Thoracic aorta (tissue), 2 donors: ENCODE measurements at regions not wholly inside any gene's neighbourhood (a gene's known extent, or its start where the extent isn't known, plus 50 kb on each side); places are given as distances from the start of the nearest gene placed in this dataset.

Experiments
- ATAC-seq: fragments of 150-250 bp; one replicate; pipeline ENCODE4 v1.8.0; 2017; ENCODE audit warnings: low read depth; ENCODE audit not compliant: insufficient number of reproducible peaks, low FRiP score
- DNase-seq: peaks from one replicate; pipeline ENCODE4 v3.0.0-alpha.2; 2020; ENCODE audit warnings: low spot score
- H3K27ac ChIP-seq, 2 donors: fragments of 200-600 bp; sonication (generic); 1 replicate in 1 of 2; 2 replicates in 1 of 2; pipeline ENCODE4 v1.5.1; 2016; ENCODE audit warnings: mild to moderate bottlenecking in 2 of 2, moderate library complexity in 2 of 2
- H3K27me3 ChIP-seq: fragments of 200-600 bp; sonication (generic); replicated peaks from 2 replicates; pipeline ENCODE4 v1.6.0; 2016; ENCODE audit warnings: mild to moderate bottlenecking; ENCODE audit not compliant: insufficient read depth
- H3K36me3 ChIP-seq: fragments of 200-600 bp; sonication (generic); one replicate; pipeline ENCODE4 v1.5.1; 2016
- H3K4me1 ChIP-seq, 2 donors: fragments of 200-600 bp; sonication (generic); 1 replicate in 1 of 2; 2 replicates in 1 of 2; pipeline versions ENCODE4 v1.5.1 to v1.6.0; 2016; ENCODE audit warnings: low read depth in 2 of 2, mild to moderate bottlenecking in 1 of 2; ENCODE audit not compliant: control insufficient read depth in 1 of 2
- H3K4me3 ChIP-seq: fragments of 200-600 bp; sonication (generic); 2 replicates; pipeline ENCODE4 v1.5.1; 2016; ENCODE audit warnings: mild to moderate bottlenecking
- H3K9me3 ChIP-seq: fragments of 200-600 bp; sonication (generic); 2 replicates; pipeline ENCODE4 v1.5.1; 2016
- TF ChIP-seq, protein P1 (sequence below): fragments of 200-600 bp; sonication (generic); IDR thresholded peaks from one replicate; pipeline ENCODE4 v1.5.1; 2019; ENCODE audit warnings: antibody characterized with exemption

DNA sequence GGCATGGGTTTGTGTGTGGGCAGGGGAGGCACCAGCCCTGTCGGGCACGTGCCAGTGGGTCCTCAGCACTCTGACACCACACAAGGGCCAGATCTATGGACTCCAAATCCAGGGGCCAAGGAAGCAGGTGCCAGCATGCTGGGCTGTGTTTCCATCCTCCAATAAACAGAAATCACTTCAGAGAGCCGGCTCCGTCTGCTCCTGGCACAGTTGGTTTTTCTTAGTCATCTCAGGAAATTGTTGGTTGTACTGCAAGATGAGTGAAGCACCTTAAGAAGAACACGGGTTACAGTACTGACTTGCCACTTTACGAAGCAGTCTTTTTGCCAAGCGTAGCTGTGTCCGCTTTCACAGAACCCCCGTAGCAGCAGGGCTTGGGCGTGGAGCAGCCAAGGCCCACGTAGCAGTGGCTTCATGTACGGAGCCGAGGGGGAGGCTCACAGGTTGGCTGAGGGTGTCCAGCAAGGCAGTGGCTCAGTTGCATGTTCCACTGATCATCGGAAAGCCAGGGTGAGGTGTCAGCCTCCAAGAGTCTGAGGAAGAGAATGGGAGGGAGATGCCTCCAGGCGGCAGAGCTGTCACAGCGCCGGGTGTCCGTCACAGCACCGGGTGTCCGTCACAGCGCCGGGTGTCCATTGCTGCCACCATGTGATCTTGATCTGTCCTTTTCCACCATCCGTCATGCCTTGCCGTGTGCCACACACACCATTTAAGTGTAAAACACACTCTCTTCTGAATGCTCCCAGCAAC, 314.9 kb downstream of the CTTN start:
- H3K4me1 ChIP-seq, result no peaks in the 10 kb centered on the region
- H3K9me3 ChIP-seq, result no peaks in the 10 kb centered on the region
- H3K36me3 ChIP-seq, result no peaks in the 10 kb centered on the region
- no peaks in the 10 kb centered on the region for H3K27me3 ChIP-seq
- no peak overlapping the region for H3K27ac ChIP-seq
- DNase-seq (no peak), ATAC-seq (no peak)
- TF ChIP-seq, protein P1, sequence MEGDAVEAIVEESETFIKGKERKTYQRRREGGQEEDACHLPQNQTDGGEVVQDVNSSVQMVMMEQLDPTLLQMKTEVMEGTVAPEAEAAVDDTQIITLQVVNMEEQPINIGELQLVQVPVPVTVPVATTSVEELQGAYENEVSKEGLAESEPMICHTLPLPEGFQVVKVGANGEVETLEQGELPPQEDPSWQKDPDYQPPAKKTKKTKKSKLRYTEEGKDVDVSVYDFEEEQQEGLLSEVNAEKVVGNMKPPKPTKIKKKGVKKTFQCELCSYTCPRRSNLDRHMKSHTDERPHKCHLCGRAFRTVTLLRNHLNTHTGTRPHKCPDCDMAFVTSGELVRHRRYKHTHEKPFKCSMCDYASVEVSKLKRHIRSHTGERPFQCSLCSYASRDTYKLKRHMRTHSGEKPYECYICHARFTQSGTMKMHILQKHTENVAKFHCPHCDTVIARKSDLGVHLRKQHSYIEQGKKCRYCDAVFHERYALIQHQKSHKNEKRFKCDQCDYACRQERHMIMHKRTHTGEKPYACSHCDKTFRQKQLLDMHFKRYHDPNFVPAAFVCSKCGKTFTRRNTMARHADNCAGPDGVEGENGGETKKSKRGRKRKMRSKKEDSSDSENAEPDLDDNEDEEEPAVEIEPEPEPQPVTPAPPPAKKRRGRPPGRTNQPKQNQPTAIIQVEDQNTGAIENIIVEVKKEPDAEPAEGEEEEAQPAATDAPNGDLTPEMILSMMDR, result no peak
- no peak overlapping the region for H3K4me3 ChIP-seq

DNA sequence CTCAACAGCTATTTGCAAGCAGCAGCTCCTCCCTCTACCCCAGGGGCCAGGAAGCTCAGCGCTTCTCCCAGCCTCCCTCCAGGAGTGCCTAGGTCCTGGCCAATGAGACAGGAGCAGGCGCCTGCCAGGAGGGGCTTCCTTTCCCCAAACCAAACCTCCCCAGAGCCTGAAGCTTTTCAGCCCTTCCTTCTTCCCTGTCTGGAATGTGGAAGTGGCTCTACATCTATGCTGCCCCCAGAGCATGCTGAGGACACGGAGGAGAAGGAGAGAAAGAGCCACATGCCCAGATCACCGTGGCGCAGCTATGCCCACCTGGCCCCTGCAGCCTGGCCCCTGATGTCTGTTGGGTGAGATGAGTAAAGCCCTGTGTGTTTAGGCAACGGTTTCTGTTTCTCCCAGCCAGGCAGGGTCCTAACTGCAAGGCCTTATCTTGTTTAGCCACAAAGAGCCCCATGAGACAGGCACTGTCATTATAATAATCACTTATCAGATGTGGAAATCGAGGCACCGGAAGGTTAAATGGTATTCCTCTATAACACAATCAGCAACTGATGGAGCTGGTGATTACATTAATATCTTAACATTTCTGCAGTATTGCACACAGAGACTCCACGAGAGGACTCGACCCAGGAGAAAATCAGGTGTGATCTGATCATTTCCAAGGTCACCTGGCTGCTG, 315.8 kb downstream of the CTTN start:
- no peak for DNase-seq

DNA sequence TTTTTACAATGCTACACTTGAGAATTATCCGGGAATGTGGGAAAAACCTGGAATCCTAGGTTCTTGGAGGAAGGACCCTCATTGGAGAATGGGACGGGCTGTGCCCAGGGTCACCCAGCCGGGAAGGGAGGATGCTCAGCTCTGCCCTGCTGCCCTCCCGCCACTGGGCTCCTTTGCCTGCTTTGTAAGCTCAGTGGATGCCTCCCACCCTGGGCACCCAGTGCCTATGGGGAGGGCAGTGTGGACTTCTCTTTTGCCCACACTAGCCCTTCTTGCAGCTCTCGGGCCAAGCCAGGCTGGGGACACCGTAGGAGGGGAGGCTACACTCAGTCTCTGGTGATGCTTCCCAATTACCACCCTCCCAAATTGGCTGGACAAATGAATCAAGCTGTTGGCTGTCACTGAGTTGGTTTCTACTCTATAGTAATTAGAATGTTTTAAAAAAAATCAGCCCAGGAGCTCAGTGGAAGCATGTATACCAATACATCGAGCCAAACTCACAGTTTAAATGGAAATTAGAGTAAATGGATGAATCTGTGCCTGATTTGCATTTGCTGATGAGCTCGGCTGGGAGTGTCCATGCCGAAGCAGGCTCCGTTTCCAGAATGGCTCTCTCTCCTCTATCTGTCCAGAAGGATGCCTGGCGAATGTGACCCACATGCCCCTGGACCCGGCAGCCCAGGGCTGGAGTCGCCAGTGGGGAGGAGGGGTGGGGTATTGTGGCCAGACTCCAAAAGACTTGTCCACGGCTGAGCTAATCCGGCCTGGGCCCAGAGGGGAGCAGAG, 317.0 kb downstream of the CTTN start:
- no peaks in the 10 kb centered on the region for H3K27me3 ChIP-seq
- H3K4me1 ChIP-seq, result no peaks in the 10 kb centered on the region
- no peak for DNase-seq
- H3K4me3 ChIP-seq, result no peak overlapping the region
- H3K9me3 ChIP-seq, result no peaks in the 10 kb centered on the region
- H3K27ac ChIP-seq, result no peak overlapping the region
- TF ChIP-seq, protein P1, result no peak
- no peak for ATAC-seq
- H3K36me3 ChIP-seq, result no peaks in the 10 kb centered on the region

More for the DNA sequence above, 315.8 kb downstream of the CTTN start:
- TF ChIP-seq, protein P1, result no peak
- ATAC-seq, result no peak
- Histone ChIP-seq H3K27me3 (no peaks in the 10 kb centered on the region), H3K9me3 (no peaks in the 10 kb centered on the region), H3K4me1 (no peaks in the 10 kb centered on the region), H3K4me3 (no peak overlapping the region), H3K27ac (no peak overlapping the region), H3K36me3 (no peaks in the 10 kb centered on the region)

DNA sequence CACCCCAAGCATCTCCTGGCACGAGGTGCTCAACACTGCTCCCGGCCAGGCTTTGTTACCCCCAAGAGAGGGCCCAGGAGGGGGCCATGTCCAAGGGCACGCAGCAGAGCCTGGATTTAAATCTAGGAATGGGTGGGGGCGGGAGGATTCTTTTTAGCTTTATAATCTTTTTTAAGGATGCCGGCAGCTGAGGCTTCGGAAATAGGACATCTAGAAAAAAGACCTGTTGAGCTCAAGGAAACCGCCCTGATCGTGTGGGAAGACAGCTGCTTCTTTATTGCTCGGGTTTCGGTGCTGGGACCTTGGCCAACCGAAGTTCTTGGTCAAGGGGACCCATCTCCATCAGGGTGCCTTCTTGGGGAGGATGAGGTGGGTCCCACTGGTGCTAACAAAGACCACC, 317.9 kb downstream of the CTTN start:
- H3K36me3 ChIP-seq, result no peaks in the 10 kb centered on the region
- H3K9me3 ChIP-seq, result no peaks in the 10 kb centered on the region
- TF ChIP-seq, protein P1, result no peak
- no peak overlapping the region for H3K4me3 ChIP-seq
- DNase-seq (no peak), ATAC-seq (no peak)
- no peaks in the 10 kb centered on the region for H3K27me3 ChIP-seq
- H3K4me1 ChIP-seq, result no peaks in the 10 kb centered on the region
- no peak overlapping the region for H3K27ac ChIP-seq
